Retinal pigment epithelial cell (primary cell): ENCODE measurements at regions not wholly inside any gene's neighbourhood (a gene's known extent, or its start where the extent isn't known, plus 50 kb on each side); places are given as distances from the start of the nearest gene placed in this dataset.

ENCODE experiments used
- DNase-seq: peaks from one replicate; pipeline ENCODE4 v3.0.0-alpha.2; 2010; ENCODE audit warnings: low read depth
- H3K4me3 ChIP-seq: 2 replicates; pipeline ENCODE4 v1.5.1; 2011; ENCODE audit warnings: mild to moderate bottlenecking, low read length, control low read depth, moderate library complexity
- CTCF ChIP-seq: conservative IDR thresholded peaks from 2 replicates; pipeline ENCODE4 v1.5.1; 2011; ENCODE audit warnings: low read depth, low read length, control low read depth, inconsistent platforms

- no peak overlapping the region for H3K4me3 ChIP-seq
- no peak for DNase-seq
- TF ChIP-seq CTCF: no peak
Observed at GRCh38 chr14:49992036-49992435, 99.2 kb downstream of the ARF6 start.

- DNase-seq: no peak
- H3K4me3 ChIP-seq: no peak overlapping the region
- TF ChIP-seq CTCF: no peak
Observed at GRCh38 chr14:49992448-49992847, 99.6 kb downstream of the ARF6 start.

GRCh38 chr14:49992901-49993339, 100.0 kb downstream of the ARF6 start:
- no peak for DNase-seq
- no peak for TF ChIP-seq CTCF
- no peak overlapping the region for H3K4me3 ChIP-seq

GRCh38 chr14:49993565-49993964, 100.7 kb downstream of the ARF6 start:
- no peak for DNase-seq
- no peak for TF ChIP-seq CTCF

GRCh38 chr14:49994951-49995561, 102.2 kb downstream of the ARF6 start:
- DNase-seq: no peak

More at GRCh38 chr14:49993565-49993964, 100.7 kb downstream of the ARF6 start:
- H3K4me3 ChIP-seq: no peak overlapping the region

GRCh38 chr14:49997991-49998390, 105.1 kb downstream of the ARF6 start:
- H3K4me3 ChIP-seq: no peak overlapping the region
- no peak for DNase-seq
- TF ChIP-seq CTCF: no peak

More at GRCh38 chr14:49994951-49995561, 102.2 kb downstream of the ARF6 start:
- H3K4me3 ChIP-seq: no peak overlapping the region
- no peak for TF ChIP-seq CTCF

GRCh38 chr14:49999146-49999761, 106.4 kb downstream of the ARF6 start:
- no peak overlapping the region for H3K4me3 ChIP-seq
- DNase-seq: no peak
- no peak for TF ChIP-seq CTCF
